GM19043 (cell line): ENCODE measurements at regions not wholly inside any gene's neighbourhood (a gene's known extent, or its start where the extent isn't known, plus 50 kb on each side); places are given as distances from the start of the nearest gene placed in this dataset.

Source experiments
- ATAC-seq: cut with Tn5 transposase; IDR thresholded peaks from one replicate; pipeline ENCODE4 v1.9.1; 2021; ENCODE audit warnings: low read depth; ENCODE audit not compliant: unreplicated experiment

- no peak for ATAC-seq
These were observed 299.4 kb downstream of the TCERG1L start for GRCh38 chr10:131011936-131012640.

GRCh38 chr10:131012641-131012985 is 298.9 kb downstream of the TCERG1L start:
- no peak for ATAC-seq

DNA sequence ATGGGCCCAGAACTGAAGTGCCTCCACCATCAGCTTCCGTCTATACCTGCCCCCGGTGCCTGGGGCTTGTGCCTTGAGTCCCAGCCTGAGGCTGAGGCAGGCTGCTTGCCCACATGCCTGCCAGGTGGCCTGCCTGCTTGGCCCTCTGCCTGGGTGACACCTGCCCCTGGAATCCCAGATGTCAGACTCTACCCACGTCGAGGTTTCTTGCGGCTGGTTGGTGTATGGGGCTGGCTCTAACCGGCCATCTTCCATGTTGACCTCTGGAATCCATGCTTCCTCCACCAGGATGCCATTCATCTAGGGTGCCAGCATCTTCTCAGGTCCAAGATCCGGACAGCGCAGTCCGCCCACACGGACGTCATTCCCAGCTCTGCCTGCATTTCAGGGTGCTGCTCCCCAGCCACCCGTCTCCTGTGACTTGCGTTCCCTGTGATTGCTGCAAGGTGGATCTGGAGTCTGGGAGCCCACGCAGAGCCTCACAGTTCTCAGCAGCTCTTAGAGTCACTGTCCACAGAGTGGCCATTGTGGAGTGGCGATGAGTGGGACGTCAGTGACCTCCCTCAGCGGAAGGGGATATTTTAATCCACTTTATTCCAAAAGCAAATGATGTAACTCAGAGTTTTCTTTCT is 298.1 kb downstream of the TCERG1L start:
- ATAC-seq, result no peak

DNA sequence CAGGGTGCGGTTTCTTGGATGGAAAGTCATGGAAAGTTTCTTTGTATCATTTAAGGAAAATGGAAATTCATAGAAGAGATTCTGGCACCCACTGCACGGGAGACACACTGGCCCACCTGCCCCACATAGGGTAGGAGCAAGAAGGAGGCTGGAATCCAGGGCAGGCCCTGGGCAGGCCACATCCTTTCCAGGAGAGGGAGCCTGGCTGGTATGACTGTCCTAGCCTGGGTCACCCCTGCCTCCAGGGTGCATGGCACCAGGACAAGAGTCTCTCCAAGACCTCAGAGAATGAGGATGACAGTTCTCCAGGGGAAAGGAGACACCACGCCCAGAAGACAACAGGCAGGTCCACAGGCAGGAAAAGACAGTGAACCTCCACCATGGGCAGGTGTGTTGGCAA is 297.2 kb downstream of the TCERG1L start:
- no peak for ATAC-seq

GRCh38 chr10:131015271-131015670 is 296.2 kb downstream of the TCERG1L start:
- no peak for ATAC-seq

DNA sequence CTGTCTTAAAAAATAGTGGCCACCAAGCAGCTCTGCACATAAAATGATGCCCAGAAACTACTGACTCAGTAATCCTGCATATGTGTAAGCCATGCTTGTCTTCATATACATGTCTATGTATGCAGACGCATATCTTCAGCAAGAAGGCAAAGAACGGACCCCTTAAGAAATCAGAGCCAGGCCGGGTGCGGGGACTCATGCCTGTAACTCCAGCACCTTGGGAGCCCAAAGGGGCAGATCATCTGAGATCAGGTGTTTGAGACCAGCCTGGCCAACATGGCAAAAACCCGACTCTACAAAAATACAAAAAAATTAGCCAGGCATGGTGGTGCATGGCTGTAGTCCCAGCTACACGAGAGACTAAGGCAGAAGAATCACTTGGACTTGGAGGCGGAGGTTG is 295.0 kb downstream of the TCERG1L start:
- ATAC-seq, result no peak

DNA sequence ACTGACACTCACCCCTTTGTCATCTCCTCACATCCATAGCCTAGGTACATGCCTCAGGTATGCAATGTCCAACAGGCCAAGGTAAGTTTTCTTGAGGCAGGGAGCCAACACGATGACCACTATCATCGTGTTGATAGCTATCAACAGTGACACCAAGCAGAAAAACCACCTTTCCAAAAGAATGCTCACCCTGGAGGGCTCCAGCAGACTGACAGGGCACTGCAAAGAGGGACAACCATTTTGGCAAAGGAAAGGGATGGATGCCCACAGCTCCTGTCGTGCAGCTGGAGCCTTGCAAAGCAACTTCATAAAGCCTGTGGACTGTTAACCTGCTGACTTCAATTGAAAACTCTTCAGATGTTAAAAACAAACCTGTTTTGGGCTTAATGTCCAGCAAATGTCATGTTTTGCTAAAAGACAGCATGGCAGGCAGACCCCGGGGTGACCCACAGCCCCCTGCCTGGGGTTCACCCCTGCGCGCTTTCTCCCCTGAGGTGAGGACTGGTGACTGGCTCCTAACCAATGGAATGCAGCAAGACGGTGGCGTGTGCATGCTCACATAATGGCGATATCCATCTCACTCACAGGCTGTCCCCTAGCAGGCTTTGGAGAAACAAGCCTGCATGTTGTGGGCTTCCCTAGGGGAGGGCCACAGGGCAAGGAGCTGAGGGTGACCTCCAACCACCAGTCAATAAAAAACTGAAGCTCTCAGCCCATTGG is 293.8 kb downstream of the TCERG1L start:
- ATAC-seq, result no peak

- no peak for ATAC-seq
These were observed 292.5 kb downstream of the TCERG1L start for GRCh38 chr10:131018886-131019500.

DNA sequence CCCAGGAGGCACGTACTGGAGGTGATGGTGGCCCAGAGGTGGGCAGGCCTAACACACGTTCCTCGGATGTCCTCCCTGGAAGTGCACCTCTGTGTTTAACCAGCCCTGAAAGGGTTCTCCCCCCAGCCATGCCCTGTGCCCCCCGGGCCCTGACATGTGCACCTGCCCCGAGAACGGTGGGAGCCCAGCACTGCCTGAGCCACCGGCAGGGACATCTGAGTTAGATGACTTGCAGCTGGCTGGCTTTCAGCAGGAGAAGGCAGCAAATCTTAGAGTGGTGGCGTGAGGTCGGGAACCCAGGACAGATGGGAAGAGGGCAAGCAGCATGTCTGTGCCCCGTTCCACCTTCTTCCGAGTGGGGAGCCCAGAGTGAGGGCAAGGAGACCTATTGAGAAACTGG is 291.8 kb downstream of the TCERG1L start:
- no peak for ATAC-seq

- no peak for ATAC-seq
These were observed 290.7 kb downstream of the TCERG1L start for GRCh38 chr10:131020775-131021174.

DNA sequence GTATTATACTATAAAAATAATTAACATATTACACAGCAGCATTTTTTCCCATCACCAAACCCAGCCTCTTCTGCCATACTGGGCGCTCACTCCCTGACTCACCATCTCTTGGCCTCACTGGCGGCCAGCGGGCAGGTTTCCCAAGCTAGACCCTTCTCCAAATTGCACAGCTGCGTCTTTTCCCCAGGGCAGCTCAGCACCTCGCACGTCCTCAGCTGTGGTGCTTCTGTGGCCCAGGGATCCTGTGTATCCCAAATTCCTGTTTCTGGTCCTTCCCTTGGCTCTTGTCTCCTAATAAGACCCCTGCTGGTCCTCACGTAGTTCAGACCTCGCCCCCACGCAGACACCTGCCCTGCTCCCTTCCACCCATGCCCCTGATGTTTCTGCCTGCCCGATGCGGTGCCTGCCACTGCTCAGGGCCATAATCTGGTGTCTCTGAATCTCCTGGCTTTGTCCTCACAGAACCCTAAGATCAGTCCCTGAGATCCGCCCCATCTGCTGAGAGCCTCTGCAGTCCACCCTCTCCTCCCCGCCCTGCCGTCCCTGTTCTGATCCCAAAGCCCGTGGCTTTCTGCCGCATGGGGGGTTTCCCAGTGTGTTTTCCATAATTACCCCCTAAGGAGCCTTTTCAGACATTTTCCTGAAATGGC is 290.1 kb downstream of the TCERG1L start:
- no peak for ATAC-seq

GRCh38 chr10:131021969-131022368 is 289.6 kb downstream of the TCERG1L start:
- ATAC-seq, result no peak

- ATAC-seq, result no peak
These were observed 289.2 kb downstream of the TCERG1L start for GRCh38 chr10:131022369-131022768.

- no peak for ATAC-seq
These were observed 288.5 kb downstream of the TCERG1L start for GRCh38 chr10:131022981-131023380.

DNA sequence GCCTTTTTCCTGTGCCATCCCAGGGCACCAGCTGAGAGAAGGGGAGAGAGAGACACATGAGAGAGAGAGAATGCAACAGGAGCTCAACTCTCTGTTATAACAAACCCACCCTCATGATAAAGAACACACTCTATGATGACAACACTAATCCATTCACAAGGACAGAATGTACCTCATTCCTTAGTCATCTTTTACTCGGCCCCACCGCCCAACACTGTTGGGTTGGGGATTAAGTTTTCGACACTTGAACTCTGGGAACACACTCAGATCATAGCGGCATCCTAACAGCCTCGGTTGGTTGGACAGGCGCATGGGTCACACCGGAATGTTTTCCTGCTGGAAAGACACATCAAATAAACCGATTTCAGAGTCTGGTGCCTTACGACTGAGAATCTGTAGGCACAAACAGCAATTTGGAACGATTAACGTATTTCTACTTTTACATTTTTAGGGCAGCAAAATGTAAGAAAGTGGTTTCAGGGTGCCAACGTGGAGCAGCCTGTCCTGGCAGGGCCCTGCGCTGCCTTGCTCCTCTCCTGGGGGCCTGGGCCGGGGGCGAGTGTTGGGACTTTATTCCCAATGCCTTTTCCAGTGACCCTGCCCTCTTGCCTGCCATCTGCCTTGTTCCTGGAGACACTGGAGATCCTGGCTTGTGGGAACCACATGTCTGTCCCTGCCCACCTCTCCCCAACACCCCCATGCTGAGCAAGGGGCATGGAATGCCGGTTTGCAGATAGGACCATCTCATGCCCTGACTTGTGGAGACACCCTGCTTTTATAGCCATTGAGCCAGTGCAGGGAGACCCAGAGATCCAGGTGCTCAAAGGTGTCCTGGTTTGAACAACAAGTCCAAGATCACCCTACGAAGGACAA is 287.0 kb downstream of the TCERG1L start:
- ATAC-seq, result no peak

- ATAC-seq, result no peak
These were observed 286.2 kb downstream of the TCERG1L start for GRCh38 chr10:131025333-131025732.

DNA sequence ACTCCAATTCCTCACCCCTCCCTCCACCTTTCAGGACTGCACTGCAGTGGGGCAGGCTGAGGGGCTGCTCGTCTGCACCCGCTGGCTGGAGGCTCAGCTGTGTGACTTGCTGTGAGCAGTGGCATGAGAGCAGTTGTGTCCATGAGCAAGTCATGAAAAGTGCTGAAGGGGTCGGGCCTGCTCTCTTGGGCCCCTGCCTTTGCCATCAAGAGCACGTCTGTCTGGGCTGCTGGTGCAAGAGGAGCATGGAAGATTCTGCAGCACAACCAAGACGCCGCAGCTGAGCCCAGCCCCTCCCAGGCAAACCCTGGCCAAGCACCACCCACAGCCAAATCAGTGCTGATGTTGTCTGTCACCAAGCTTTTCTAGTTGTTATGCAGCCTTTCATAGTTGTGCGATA is 284.3 kb downstream of the TCERG1L start:
- ATAC-seq, result no peak

GRCh38 chr10:131031346-131031745 is 280.2 kb downstream of the TCERG1L start:
- ATAC-seq, result no peak

- ATAC-seq, result no peak
These were observed 279.0 kb downstream of the TCERG1L start for GRCh38 chr10:131032329-131033165.
